ENCODE measurements at regions not wholly inside any gene's neighbourhood (a gene's known extent, or its start where the extent isn't known, plus 50 kb on each side); places are given as distances from the start of the nearest gene placed in this dataset.

DNA sequence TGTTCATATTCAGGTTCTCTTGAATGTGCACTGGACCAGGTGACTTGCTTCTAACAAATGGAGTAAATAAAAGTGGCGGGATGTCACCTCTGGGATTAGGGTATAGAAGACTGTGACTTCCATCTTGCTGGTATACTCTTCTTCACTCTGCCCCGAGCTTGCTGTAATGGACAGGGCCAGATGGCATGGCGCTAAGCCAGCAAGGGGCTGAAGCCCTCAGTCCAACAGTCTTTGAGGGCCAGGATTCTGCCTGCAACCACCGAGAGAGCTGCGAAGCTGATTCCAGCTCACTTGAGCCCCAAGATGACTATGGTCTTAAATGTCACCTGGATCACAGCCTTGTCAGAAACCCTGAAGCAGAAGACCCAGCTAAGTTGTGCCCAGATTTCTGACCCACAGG is 600.0 kb downstream of the FGF9 start:
- no peak for TF ChIP-seq TAF1 (IDR thresholded peaks at IDR 0.05; ENCODE audit: borderline replicate concordance, insufficient read depth, low read length)
- TF ChIP-seq SIN3A (IDR thresholded peaks at IDR 0.05; ENCODE audit: borderline replicate concordance, insufficient read depth, low read length), result no peak
- TF ChIP-seq, protein P1, sequence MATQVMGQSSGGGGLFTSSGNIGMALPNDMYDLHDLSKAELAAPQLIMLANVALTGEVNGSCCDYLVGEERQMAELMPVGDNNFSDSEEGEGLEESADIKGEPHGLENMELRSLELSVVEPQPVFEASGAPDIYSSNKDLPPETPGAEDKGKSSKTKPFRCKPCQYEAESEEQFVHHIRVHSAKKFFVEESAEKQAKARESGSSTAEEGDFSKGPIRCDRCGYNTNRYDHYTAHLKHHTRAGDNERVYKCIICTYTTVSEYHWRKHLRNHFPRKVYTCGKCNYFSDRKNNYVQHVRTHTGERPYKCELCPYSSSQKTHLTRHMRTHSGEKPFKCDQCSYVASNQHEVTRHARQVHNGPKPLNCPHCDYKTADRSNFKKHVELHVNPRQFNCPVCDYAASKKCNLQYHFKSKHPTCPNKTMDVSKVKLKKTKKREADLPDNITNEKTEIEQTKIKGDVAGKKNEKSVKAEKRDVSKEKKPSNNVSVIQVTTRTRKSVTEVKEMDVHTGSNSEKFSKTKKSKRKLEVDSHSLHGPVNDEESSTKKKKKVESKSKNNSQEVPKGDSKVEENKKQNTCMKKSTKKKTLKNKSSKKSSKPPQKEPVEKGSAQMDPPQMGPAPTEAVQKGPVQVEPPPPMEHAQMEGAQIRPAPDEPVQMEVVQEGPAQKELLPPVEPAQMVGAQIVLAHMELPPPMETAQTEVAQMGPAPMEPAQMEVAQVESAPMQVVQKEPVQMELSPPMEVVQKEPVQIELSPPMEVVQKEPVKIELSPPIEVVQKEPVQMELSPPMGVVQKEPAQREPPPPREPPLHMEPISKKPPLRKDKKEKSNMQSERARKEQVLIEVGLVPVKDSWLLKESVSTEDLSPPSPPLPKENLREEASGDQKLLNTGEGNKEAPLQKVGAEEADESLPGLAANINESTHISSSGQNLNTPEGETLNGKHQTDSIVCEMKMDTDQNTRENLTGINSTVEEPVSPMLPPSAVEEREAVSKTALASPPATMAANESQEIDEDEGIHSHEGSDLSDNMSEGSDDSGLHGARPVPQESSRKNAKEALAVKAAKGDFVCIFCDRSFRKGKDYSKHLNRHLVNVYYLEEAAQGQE (IDR thresholded peaks at IDR 0.05; ENCODE audit: insufficient read depth in 1 of 2, low read depth in 2 of 2, low read length in 2 of 2), result no peak
- no peak for TF ChIP-seq POLR2AphosphoS5 (IDR thresholded peaks at IDR 0.05; ENCODE audit: low read depth, low read length)
- TF ChIP-seq FOXP2 (optimal IDR thresholded peaks at IDR 0.05; ENCODE audit: borderline replicate concordance, extremely low read depth, extremely low read length, insufficient read depth), result no peak
